HG02885 (cell line): ENCODE measurements at regions not wholly inside any gene's neighbourhood (a gene's known extent, or its start where the extent isn't known, plus 50 kb on each side); places are given as distances from the start of the nearest gene placed in this dataset.

Experiments used
- ATAC-seq: cut with Tn5 transposase; IDR thresholded peaks from one replicate; pipeline ENCODE4 v1.9.1; 2021; ENCODE audit warnings: mild to moderate bottlenecking; ENCODE audit not compliant: unreplicated experiment, poor library complexity

DNA sequence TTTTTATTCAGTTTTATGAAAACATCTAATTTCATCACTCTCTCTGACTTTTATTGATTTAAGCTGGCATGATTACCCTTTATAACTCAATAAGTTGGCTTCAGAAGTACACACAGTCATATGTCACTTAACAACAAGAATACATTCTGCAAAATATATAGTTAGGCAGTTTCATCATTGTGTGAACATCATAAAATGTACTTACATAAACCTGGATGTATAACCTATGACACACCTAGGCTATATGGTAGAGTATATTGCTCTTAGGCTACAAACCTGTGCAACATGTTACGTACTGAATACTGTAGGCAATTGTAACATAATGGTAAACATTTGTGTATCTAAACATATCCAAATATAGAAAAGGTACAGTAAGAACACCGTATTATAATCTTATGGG, 362.2 kb upstream of the BTBD3 start:
- ATAC-seq, result no peak

DNA sequence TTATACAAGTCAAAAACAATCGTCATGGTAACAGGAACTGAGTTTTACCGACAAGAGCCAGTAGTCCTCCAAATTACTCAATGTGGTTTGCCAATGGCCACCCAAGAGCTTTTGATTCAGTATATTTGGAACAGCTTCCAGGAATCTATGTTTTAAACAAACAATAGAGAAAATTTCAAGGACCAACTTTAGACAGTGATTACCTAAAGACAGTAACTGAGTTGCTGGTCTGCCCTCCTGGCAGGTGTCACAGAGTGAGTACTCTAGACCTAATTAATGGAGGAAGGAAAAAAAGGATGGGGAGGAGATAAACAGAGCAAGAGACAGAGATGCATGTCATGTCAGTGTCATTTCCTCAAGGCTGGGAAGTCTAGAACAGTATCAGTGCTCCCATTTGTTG, 361.3 kb upstream of the BTBD3 start:
- no peak for ATAC-seq

DNA sequence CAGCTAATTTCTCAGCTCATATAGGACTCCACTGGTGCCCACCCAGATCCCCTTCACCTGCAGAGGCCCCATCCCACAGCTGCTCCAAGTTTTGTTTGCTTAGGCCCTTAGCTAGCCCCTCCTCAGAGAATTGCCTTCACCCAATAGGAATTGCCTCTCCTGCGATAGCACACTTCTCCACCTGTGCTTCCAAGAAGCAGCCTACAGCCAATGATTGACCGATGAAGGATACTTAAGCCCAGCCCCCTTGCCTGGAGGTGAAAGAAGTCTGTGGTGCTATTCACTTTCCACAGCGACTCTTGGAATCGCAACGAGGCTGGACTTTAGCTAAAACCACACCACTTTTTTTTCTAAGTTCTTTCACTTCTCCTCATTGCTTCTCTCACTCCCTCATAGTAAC, 353.2 kb upstream of the BTBD3 start:
- ATAC-seq, result no peak

DNA sequence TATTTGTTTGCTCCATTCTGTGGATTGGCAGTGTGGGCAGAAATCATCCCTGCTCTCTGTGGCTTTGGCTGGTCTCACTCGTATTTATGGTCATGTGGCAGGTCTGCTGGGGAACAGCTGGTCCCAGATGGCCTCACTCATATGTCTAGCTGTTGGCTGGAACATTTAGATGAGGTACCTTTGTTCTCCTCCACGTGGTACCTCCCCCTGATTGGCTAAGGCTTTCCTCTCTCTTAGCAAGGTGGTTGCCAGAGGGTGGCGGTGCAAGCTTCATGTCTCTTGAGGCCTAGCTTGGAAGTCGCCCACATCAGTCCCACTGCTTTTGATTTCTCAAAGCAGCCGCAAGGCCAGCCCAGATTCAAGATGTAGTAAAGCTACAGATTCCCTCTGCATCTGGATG, 348.5 kb upstream of the BTBD3 start:
- ATAC-seq, result no peak

DNA sequence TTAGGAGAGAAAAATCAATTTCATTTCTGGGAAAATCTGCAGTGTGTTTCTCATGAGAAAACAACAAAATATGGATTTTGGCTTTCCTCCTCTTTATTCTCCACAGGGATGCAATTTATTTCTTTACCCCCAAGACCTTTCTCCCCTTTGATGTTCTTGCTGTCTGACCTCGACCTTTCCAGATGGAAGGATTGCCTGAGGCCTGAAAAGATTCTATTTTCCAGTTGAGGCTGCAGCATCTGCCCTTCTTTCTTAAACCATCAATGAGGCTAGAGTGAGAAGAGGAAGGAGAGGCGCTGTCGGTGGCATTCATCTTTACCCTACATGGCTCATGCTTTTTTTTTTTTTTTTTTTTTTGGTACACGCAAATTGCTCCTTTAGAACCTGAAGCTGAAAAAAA, 344.2 kb upstream of the BTBD3 start:
- no peak for ATAC-seq

DNA sequence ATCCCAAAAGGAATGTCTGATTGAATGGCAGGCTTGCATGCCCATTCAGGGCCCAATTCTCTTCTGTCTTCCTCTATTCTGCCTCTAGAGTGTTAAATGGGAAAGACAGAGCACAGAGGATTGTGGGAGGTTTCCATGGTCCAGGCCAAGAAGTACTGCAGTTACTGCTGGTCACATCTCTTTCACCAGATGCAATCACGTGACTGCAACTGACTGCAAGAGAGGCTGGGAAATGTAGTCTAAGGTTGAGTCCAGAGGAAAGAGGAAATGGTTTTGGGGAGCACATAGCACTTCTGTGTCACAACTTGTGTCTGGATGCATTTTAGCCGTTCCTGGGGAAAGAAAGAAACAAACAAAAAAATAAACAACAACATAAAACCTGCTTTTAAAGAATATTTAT, 336.4 kb upstream of the BTBD3 start:
- no peak for ATAC-seq

DNA sequence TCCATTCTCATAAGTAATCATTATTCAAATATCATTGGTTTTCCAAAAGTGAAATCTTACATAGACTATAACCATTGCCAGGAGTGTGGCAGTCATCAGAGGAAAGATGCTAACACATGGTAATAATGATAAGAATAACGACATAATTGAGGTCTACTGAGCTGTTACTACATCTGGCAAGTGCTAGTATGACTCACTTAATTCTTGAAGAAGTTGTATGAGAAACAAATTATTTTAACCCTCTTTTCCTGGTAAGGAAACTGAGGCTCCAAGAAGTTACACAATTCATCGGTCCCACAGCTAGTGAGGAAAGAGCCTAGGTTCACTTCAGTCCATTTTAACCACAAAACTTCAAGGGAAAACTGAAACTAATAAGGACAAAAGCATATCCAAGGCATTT, 335.6 kb upstream of the BTBD3 start:
- ATAC-seq, result no peak

DNA sequence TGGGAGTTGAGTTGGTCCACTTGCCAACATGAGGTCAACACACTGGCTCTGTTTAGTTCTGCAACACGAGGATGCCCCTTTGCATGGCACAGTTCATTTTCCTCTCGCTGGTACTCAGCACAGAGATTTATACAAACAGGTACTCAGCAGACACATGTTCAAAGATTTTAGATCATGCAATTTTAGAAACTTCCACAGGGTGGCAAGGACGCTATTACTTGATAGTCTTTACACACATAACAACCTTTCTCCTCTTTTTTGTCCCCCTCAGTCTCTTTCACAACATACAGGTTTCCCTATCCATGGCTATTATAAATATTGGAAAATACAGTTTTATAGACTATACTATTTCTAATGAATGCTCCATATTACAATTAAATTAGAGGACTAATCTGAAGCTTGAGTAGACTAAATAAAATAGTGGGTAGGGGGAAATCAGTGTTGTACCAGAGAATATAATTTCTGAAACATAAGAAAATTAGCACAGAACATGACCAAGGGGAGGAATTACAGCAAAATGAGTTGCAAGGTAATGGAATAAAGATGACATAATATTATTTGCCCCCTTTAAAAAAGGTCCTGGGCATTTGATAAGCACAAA, 331.8 kb upstream of the BTBD3 start:
- ATAC-seq, result no peak

DNA sequence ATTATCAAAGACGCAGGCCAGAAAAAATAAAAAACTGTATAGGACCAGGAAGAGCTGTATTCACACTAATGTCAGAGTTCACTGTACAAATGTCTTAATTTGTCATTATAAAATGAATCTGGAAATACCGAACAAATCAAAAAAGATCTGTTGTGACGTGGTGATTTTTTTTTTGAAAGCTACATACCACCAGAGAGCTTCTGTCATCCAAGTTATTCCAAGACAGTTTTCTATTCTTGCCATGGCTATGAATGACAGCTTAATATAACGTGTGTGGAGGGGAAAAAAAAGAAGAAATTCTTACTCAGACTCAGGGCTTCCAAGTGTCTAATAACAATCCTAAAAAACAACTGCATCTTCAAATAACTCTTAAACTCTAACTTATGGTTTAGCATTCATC, 328.8 kb upstream of the BTBD3 start:
- no peak for ATAC-seq

DNA sequence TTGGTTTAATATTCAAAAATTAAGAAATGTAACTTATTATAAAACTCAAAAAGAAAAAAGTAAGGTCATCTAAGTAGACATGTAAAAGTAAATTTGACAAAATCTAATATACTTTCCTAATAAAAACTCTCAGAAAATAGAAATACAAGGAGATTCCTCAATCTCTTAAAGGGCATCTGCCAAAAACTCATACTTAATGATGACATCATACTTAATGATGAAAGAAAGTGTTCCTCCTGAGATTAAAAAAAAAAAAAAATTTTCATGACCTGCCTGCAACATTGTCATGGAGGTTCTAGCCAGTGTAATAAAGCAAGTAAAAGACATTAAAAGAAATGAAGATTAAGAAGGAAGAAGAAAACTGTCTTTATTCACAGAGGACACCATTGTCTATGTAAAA, 325.7 kb upstream of the BTBD3 start:
- no peak for ATAC-seq

DNA sequence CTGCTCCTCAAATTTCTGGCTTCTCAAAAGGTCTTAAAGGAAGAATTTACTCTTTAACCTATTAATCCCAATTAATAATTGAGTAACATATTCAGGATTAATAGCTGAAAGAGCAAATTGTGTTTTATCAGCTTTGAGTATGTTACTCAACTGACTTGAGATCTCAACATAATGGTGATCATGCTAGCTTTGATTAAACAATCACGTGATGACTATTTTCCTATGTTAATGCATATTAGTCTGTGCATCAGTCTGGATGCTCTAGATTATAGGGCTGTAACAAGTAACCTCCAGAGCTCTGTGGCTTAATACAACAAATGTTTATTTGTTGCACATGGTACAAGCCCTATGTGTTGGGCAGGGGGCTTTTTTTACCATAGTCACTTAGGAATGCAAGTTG, 313.4 kb upstream of the BTBD3 start:
- ATAC-seq, result no peak

DNA sequence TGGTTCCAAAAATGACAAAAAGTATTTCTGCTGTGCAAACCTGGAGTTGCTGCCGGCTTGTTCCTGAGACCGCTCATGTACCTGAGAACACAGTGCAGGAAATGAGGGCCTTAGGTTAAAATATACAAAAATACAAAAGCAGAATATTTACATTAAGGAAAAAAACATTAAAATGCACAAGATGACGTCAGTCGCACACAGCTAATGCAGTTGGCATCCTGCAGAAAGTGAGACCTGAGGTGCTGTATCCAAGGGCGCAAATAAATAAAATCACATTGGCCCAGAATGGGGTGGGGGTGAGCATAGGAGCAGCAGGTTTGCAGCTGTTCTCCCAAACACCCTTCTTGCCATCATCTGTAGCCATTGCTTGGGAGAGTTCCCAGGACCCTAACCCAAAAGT, 310.6 kb upstream of the BTBD3 start:
- ATAC-seq, result no peak

DNA sequence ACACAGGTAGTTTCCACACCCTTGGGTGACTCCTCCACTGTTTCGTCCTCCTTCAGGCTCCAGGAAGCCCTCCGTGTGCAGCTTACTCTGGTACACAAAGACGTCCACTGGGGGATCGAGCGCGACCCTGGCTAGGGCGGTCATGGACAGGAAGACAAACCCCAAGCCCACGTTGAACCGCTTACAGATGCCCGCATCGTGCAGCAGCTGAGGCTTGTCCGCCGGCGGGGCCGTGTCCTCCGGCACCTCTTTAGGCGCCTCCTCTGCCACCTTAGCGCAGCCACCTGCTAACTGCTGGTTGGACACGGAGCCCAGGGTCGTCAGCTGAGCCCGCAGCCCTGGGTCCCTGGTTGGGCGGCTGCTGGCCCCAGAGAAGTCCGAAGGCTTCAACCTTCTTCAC, 309.0 kb upstream of the BTBD3 start:
- ATAC-seq, result no peak

DNA sequence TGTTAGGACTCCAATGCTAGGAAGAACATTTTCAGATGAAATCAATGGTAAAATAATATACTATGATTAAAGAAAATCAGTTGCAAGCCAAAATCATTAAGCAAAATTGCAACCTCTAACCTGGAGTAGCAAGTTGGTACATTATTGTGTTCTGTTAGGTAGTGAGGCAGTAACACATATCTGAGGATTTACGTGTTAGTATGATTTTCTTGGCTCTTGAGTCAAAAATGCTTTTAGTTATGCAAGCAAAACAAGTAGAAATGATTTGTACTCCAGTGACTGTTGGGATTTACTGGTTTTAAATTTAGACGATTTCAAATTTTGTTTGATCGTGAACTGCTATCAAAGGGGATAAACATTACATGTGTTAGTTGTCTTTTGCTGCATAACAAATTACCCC, 293.0 kb upstream of the BTBD3 start:
- no peak for ATAC-seq

DNA sequence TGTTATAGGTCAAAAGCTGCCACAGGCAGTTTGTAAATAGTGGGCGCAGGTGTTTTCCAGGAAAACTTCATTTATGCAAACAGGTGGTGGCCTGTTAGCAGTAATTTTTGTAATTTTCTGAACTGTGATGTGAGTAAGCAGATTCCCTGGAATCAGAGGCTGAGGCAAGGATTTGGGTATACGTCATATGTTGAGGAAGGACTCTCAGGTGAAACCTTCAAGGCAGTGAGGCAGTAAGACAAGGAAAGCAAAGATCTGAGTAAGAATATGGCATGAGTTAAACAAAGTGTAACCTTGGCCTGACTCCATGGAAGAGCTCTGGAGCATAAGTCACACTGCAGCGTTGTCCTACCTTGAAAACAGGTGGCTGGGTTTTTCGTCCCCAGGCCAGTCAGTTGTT, 291.1 kb upstream of the BTBD3 start:
- ATAC-seq, result no peak

DNA sequence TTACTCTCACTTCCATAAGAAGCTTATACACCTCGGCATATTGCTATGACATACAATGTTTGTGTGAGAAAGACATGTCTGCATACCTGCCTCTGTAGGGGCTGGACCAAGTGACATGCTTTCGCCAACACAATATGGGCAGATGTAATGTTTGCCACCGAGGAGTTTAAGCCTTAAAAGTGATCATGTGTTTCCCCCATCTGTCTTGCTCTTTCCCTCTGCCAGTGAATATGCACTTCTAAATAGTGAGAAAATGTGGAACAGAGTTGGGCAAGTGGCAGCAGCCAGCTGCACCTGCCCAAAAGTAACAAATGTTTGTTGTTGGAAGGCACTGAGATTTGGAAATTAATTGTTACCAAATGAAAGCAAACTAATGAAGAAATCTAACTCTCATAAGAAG, 274.8 kb upstream of the BTBD3 start:
- ATAC-seq, result no peak

DNA sequence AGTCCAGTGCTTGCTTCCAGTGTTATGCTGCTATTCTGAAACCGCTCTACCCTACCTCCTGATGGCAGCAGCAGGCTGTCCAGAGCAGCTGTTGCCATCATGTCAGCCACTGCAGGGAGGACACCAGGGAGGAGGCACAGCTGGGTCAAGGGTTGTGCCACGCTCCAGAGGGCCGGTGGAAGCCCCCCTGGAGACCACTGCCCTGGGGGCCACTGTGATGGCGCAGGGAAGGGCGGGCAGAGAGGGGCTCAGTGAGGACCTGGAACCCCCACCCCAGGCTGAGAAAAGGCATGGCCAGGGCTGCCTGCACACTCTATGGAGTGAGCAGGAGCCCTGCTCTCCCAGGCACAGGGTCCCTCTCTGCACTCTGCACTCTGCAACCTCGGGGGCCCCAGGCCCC, 271.3 kb upstream of the BTBD3 start:
- ATAC-seq, result no peak

DNA sequence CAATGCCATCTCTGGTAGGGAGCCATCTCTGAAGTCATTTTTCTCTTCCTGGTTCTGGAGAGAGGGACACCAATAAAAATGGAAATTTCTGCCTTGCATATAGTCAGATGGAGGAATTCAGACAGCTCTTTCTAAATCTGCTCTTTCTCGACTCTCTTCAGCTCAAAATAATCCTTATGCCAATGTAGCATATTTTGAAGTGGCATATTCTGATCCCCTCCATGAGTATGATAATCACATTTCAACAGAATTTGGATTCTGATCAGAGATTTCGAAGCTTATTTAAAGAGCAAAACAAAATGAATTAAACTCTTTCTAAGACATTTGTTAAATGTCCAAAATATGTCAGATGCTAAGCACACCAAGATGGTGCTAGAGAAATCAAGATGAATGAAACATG, 267.1 kb upstream of the BTBD3 start:
- no peak for ATAC-seq

DNA sequence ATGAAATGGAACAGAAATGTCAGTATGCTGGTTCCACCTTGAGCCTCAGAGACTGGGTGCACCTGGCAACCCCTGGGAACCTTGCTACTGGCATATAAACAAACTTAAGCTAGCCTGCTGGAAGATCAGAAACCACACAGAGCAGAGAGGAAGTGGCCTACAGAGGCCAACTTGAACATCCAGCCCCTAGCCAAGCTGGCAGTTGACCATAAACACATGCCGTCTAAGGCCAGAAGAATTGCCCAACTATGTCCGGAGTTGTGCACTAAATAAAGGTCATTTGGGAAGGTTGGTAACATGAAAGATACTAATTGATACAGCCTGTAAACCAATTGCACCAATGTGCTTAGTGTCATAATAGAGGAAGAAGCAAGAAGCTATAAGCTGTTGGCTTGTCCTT, 266.6 kb upstream of the BTBD3 start:
- no peak for ATAC-seq

DNA sequence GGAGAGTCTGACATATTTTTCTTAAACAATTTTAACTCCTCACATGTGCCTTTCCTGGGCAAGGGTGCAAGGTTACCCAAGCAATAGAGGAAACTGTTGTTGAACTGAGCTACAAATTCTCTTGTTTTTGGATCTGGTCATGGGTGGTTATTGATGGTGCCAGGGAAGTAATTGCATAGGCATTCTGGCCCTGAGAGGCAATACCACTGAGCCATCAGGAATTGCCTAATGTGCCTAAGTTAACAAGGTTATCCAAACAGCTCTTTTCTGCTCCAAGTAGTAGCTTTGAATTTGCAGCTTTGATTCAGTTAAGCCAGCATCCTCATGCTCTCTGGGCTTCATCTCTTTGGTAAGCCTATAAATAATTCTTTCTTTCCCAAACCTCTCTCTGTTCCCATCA, 266.0 kb upstream of the BTBD3 start:
- no peak for ATAC-seq

DNA sequence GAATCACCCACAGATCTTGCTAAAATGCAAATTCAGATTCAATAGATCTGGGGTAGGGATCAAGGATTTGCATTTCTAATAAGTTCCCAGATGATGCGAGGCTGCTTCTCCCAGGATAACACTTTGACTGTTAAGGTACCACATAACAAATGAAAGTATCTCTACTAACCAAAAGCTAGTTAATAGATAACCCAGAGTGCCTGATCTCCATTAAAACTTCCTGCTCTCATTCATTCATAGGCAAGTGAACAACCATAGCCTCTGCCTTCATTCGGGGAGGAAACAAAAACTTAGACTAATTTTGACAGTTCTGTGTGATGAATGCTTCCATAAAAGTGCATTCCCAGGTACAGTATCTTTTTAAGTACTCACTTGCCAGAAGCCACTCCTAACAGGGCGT, 265.6 kb upstream of the BTBD3 start:
- ATAC-seq, result no peak

DNA sequence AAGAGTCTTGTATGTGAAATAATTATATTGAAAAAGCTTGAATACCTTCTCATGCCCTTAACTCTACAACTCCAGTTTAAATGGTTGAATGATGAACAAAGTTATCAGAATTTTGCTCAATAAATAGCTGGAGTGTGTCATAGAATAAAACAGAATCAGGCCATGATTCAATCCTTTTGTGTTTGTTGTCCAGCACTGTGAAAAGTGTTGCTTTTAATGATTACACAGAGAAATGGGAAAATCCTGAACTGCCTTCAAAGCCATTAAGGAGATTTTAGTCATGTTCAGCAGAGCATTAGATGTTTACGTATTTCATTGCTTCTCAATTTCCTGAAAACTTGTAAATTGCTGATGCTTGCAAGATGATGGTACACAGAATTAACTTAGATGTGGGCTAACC, 262.9 kb upstream of the BTBD3 start:
- no peak for ATAC-seq

DNA sequence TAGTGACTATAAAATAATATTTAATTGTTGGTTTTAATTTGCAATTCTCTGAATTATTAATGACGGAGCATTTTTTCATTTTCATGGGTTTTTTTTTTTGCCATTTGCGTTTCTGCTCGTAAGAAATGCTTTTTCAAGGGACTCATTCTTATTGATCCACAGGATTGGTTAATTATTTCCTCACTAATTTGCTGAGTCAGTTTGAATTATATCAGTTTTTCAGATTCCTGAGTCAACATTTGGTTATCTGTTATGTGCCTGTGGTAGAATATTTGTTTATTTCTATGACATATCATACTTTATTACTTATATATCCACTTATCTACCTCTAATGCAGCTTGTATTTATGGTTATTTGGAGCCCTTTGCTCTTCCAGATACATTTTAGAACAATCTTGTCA, 257.0 kb upstream of the BTBD3 start:
- ATAC-seq, result no peak
